Neuronal stem cell (in vitro differentiated cells): ENCODE measurements at regions not wholly inside any gene's neighbourhood (a gene's known extent, or its start where the extent isn't known, plus 50 kb on each side); places are given as distances from the start of the nearest gene placed in this dataset.
A peak's percentile ranks its signal among the peaks of the same experiment; 100 is the strongest.

ENCODE experiments used
- DNase-seq: peaks from one replicate; pipeline ENCODE4 v3.0.0-alpha.2; 2013; ENCODE audit warnings: low spot score
- H2AFZ ChIP-seq: one replicate; pipeline ENCODE4 v1.6.1; 2013; ENCODE audit warnings: mild to moderate bottlenecking, low read length, inconsistent platforms
- H2AK5ac ChIP-seq: 2 replicates; pipeline ENCODE4 v1.6.1; 2013; ENCODE audit warnings: low read depth, mild to moderate bottlenecking, inconsistent platforms, low read length, moderate library complexity, mixed read lengths
- H2BK120ac ChIP-seq: 2 replicates; pipeline ENCODE4 v1.6.1; 2013; ENCODE audit warnings: low read depth, mild to moderate bottlenecking, inconsistent platforms, low read length, moderate library complexity, mixed read lengths
- H2BK12ac ChIP-seq: one replicate; pipeline ENCODE4 v1.6.1; 2013; ENCODE audit warnings: low read length, inconsistent platforms
- H2BK15ac ChIP-seq: 2 replicates; pipeline ENCODE4 v1.6.1; 2013; ENCODE audit warnings: mild to moderate bottlenecking, low read length, inconsistent platforms, mixed read lengths
- H2BK5ac ChIP-seq: one replicate; pipeline ENCODE4 v1.6.1; 2013; ENCODE audit warnings: inconsistent platforms, mild to moderate bottlenecking, low read length, moderate library complexity
- H3K14ac ChIP-seq: one replicate; pipeline ENCODE4 v1.6.1; 2013; ENCODE audit warnings: low read length, inconsistent platforms
- H3K18ac ChIP-seq: 2 replicates; pipeline ENCODE4 v1.6.1; 2013; ENCODE audit warnings: low read length, inconsistent platforms
- H3K23ac ChIP-seq: 2 replicates; pipeline ENCODE4 v1.6.1; 2013; ENCODE audit warnings: low read depth, mild to moderate bottlenecking, mixed read lengths, low read length, inconsistent platforms; ENCODE audit not compliant: poor library complexity
- H3K27ac ChIP-seq: replicated peaks from 3 replicates; pipeline ENCODE4 v1.5.1; 2013; ENCODE audit warnings: low read length, inconsistent platforms
- H3K27me3 ChIP-seq, 3 experiments: 2 replicates each; pipeline ENCODE4 v1.6.1; 2013; ENCODE audit warnings: low read length in 3 of 3, mild to moderate bottlenecking in 2 of 3, inconsistent platforms in 1 of 3, low read depth in 1 of 3, mixed read lengths in 1 of 3, moderate library complexity in 1 of 3; ENCODE audit not compliant: control insufficient read depth in 3 of 3, insufficient read depth in 3 of 3
- H3K36me3 ChIP-seq, 2 donors: replicated peaks in 1 of 2; 2 replicates each; pipeline ENCODE4 v1.6.1; 2013; ENCODE audit warnings: low read length in 2 of 2; ENCODE audit not compliant: control insufficient read depth in 2 of 2, insufficient read depth in 2 of 2
- H3K4ac ChIP-seq: 2 replicates; pipeline ENCODE4 v1.6.1; 2013; ENCODE audit warnings: inconsistent platforms, mild to moderate bottlenecking, low read length, moderate library complexity
- H3K4me1 ChIP-seq, 2 donors: 1 replicate in 1 of 2; 2 replicates in 1 of 2; pipeline ENCODE4 v1.6.1; 2013; ENCODE audit warnings: low read length in 2 of 2, low read depth in 1 of 2; ENCODE audit not compliant: control insufficient read depth in 2 of 2, insufficient read depth in 1 of 2
- H3K4me2 ChIP-seq: one replicate; pipeline ENCODE4 v1.6.1; 2013; ENCODE audit warnings: mild to moderate bottlenecking, low read length, inconsistent platforms; ENCODE audit not compliant: insufficient read depth, poor library complexity, severe bottlenecking
- H3K4me3 ChIP-seq, 2 donors: 2 replicates each; pipeline ENCODE4 v1.5.1; 2013; ENCODE audit warnings: low read length in 2 of 2, mild to moderate bottlenecking in 2 of 2, inconsistent platforms in 1 of 2, moderate library complexity in 1 of 2
- H3K79me1 ChIP-seq: one replicate; pipeline ENCODE4 v1.6.1; 2013; ENCODE audit warnings: low read depth, mild to moderate bottlenecking, inconsistent platforms, low read length, moderate library complexity
- H3K9ac ChIP-seq: one replicate; pipeline ENCODE4 v1.6.1; 2013; ENCODE audit warnings: mild to moderate bottlenecking, low read depth, low read length, inconsistent platforms; ENCODE audit not compliant: poor library complexity
- H3K9me3 ChIP-seq, 2 donors: replicated peaks in 1 of 2; 2 replicates each; pipeline versions ENCODE3 to v1.6.1; 2013; ENCODE audit warnings: low read length in 2 of 2, mild to moderate bottlenecking in 2 of 2, inconsistent platforms in 1 of 2, low read depth in 1 of 2, mixed read lengths in 1 of 2, moderate library complexity in 1 of 2; ENCODE audit not compliant: control insufficient read depth in 2 of 2, insufficient read depth in 1 of 2
- H4K8ac ChIP-seq: one replicate; pipeline ENCODE4 v1.6.1; 2013; ENCODE audit warnings: low read depth, mild to moderate bottlenecking, inconsistent platforms, low read length, moderate library complexity
- H4K91ac ChIP-seq: one replicate; pipeline ENCODE4 v1.6.1; 2013; ENCODE audit warnings: low read length, low read depth, mild to moderate bottlenecking, inconsistent platforms; ENCODE audit not compliant: poor library complexity
- WGBS, 2 donors: extraction: QIAGEN DNeasy Blood & Tissue Kit; methylation state at CpG; one replicate each; pipeline ENCODE4 v1.1.7; 2013; ENCODE audit warnings: missing lambda C conversion rate in 2 of 2, mixed read lengths in 1 of 2; ENCODE audit not compliant: insufficient read length in 2 of 2, insufficient replicate concordance in 1 of 2; ENCODE audit errors: extremely low coverage in 2 of 2; 5-methylcytosine and 5-hydroxymethylcytosine counted together

DNA sequence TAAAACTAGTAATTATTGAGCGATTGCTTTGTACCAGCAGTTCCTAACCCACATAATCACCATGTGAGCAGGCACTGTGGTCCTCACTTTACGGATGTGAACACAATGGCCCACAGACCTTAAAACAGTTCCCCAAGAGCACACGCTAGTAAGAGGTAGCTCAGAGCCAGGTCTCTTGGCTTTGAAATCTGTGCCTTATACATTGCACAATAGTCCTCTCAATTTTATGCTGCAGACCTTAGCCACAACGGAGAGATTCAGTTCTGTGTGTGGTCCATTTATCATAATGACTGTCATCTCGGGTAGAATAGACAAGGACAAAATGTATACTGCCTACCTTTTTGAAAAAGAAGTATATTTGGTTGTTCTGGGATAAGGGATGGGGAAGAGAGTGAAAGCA, 289.0 kb upstream of the ANKRD55 start:
- no peaks in the 10 kb centered on the region for H3K36me3 ChIP-seq
- no peak overlapping the region for H2BK12ac ChIP-seq
- no peak overlapping the region for H3K27ac ChIP-seq
- H3K18ac ChIP-seq, result no peak overlapping the region
- no peak for DNase-seq
- no peaks in the 10 kb centered on the region for H3K79me1 ChIP-seq
- H4K91ac ChIP-seq, result no peak overlapping the region
- no peak overlapping the region for H3K4ac ChIP-seq
- H3K4me1 ChIP-seq, result peaks cover 0 to 4% of the 10 kb centered on the region in 2 donors
- H3K14ac ChIP-seq, result no peak overlapping the region
- no peak overlapping the region for H2AK5ac ChIP-seq
- H2BK5ac ChIP-seq, result no peak overlapping the region
- no peak overlapping the region for H4K8ac ChIP-seq
- H3K23ac ChIP-seq, result no peak overlapping the region
- no peak overlapping the region for H2BK120ac ChIP-seq
- H3K9ac ChIP-seq, result no peak overlapping the region
- H3K4me2 ChIP-seq, result no peak overlapping the region
- no peak overlapping the region for H2BK15ac ChIP-seq
- H3K4me3 ChIP-seq, result no peak overlapping the region
- WGBS, 2 donors, result no CpG with 5 or more reads among the region's 5 CpGs
- H2AFZ ChIP-seq, result no peak overlapping the region
- H3K9me3 ChIP-seq, result no peaks in the 10 kb centered on the region
- no peaks in the 10 kb centered on the region for H3K27me3 ChIP-seq

- WGBS, 2 donors, result no CpG with 5 or more reads among the region's 11 CpGs
- Histone ChIP-seq H3K23ac (no peak overlapping the region), H3K79me1 (no peaks in the 10 kb centered on the region), H2BK5ac (no peak overlapping the region), H4K91ac (no peak overlapping the region), H3K9ac (no peak overlapping the region), H2BK12ac (no peak overlapping the region), H4K8ac (no peak overlapping the region), H3K14ac (no peak overlapping the region), H2AFZ (no peak overlapping the region), H3K4me1 (peaks cover 0 to 4% of the 10 kb centered on the region in 2 donors), H3K18ac (no peak overlapping the region), H3K27ac (no peak overlapping the region), H2BK15ac (no peak overlapping the region), H3K4ac (no peak overlapping the region), H3K9me3 (no peaks in the 10 kb centered on the region), H3K4me3 (no peak overlapping the region), H3K36me3 (no peaks in the 10 kb centered on the region), H2BK120ac (no peak overlapping the region), H2AK5ac (no peak overlapping the region), H3K4me2 (no peak overlapping the region), H3K27me3 (no peaks in the 10 kb centered on the region)
- no peak for DNase-seq
Observed at GRCh38 chr5:56520986-56521730, 288.0 kb upstream of the ANKRD55 start.

GRCh38 chr5:56518820-56519219, 285.7 kb upstream of the ANKRD55 start:
- Histone ChIP-seq H3K23ac (no peak overlapping the region), H2BK12ac (no peak overlapping the region), H2BK15ac (no peak overlapping the region), H3K9ac (no peak overlapping the region), H3K4me2 (no peak overlapping the region), H3K4me3 (no peak overlapping the region), H3K14ac (peak overlapping the region; percentile 50), H4K91ac (no peak overlapping the region), H3K79me1 (no peaks in the 10 kb centered on the region), H3K27ac (no peak overlapping the region), H2BK120ac (no peak overlapping the region), H2AK5ac (no peak overlapping the region), H3K27me3 (no peaks in the 10 kb centered on the region), H2AFZ (no peak overlapping the region), H3K18ac (peak overlapping the region; percentile 42), H3K9me3 (no peaks in the 10 kb centered on the region), H3K4ac (no peak overlapping the region), H3K4me1 (peaks cover 0 to 5% of the 10 kb centered on the region in 2 donors), H4K8ac (no peak overlapping the region), H3K36me3 (no peaks in the 10 kb centered on the region), H2BK5ac (no peak overlapping the region)
- DNase-seq, result no peak
- no CpG with 5 or more reads among the region's 4 CpGs for WGBS, 2 donors

DNA sequence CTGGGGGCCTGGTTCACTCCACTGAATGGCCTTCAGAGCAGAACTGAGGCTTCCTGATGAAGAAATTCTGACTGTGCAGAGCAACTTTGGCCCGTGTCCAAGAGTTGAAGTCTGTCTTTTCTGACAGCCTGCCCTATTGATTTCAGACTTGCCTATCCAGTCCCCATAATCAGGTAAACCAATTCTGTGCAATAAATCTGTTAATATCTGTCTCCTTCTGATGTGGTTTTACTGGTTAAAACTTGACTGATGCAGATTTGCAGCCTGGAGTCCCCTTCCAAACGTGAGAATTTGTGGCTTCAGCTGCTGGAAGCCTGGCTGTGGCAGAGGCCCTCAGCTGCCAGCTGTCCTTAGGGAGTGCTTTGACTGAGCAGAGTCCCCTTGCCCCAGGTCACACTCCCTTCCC, 283.9 kb upstream of the ANKRD55 start:
- H3K9ac ChIP-seq, result no peak overlapping the region
- no peak overlapping the region for H2BK15ac ChIP-seq
- no peaks in the 10 kb centered on the region for H3K79me1 ChIP-seq
- no CpG with 5 or more reads among the region's 2 CpGs for WGBS, 2 donors
- H2AK5ac ChIP-seq, result no peak overlapping the region
- no peak overlapping the region for H3K23ac ChIP-seq
- H2BK120ac ChIP-seq, result no peak overlapping the region
- H4K8ac ChIP-seq, result no peak overlapping the region
- no peaks in the 10 kb centered on the region for H3K9me3 ChIP-seq
- H2BK5ac ChIP-seq, result no peak overlapping the region
- H3K4me1 ChIP-seq, result peaks cover 0 to 1% of the 10 kb centered on the region in 2 donors
- H3K27ac ChIP-seq, result no peak overlapping the region
- H3K27me3 ChIP-seq, result no peaks in the 10 kb centered on the region
- no peak overlapping the region for H3K18ac ChIP-seq
- H4K91ac ChIP-seq, result no peak overlapping the region
- no peak overlapping the region for H3K4ac ChIP-seq
- no peak overlapping the region for H3K4me3 ChIP-seq
- H2AFZ ChIP-seq, result no peak overlapping the region
- no peaks in the 10 kb centered on the region for H3K36me3 ChIP-seq
- no peak overlapping the region for H2BK12ac ChIP-seq
- no peak overlapping the region for H3K14ac ChIP-seq
- DNase-seq, result no peak
- no peak overlapping the region for H3K4me2 ChIP-seq
